Fibroblast of skin of abdomen (primary cell): ENCODE measurements at regions not wholly inside any gene's neighbourhood (a gene's known extent, or its start where the extent isn't known, plus 50 kb on each side); places are given as distances from the start of the nearest gene placed in this dataset.
"Not testable (repeated sequence)": the region's sequence is repeated elsewhere in the genome, so short reads cannot be mapped to it uniquely, and the experiment has no call there.

Experiments
- DNase-seq: peaks from one replicate; pipeline ENCODE4 v3.0.0-alpha.2; 2013

- DNase-seq = no peak
Measured at GRCh38 chr6:14501240-14501639, 383.7 kb downstream of the CD83 start.

DNA sequence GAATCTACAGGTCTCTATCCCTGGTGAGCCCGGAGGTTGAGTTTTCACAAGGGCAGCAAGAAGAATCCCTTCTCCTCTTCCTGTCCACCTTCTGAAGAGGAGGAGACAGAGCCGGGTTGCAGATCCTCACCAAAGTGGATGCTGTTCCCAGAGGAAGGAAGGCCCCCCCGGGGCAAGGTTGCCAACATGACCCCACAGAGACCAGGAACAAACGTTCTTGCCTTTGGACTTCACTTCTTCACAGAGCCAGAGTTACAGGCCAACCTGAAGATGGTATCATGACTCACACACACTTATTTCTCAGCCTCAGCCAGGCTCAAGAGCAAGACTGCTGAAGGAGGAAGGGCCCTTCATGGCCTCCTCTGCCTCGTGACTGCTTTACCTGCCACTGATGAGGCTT is 384.3 kb downstream of the CD83 start:
- DNase-seq = no peak

DNA sequence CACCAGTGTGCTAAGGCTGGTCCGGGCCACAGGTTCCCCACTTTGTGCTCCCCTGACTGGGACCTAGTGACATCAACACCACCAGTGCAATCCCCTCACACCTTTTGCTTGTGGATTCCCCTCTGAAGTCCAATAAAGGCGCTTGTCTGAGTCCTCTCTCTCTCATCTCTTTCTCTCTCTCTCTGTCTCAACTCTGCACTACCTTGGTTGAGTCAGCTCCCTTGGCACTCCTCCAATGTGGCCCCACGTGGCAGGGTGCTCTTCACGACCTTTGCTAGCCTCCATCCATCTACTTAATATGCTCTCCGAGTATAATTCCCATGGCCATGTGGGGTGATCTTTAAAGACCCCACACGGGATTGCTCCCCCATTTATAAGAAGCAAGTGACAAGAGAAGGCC is 385.0 kb downstream of the CD83 start:
- no peak for DNase-seq

DNA sequence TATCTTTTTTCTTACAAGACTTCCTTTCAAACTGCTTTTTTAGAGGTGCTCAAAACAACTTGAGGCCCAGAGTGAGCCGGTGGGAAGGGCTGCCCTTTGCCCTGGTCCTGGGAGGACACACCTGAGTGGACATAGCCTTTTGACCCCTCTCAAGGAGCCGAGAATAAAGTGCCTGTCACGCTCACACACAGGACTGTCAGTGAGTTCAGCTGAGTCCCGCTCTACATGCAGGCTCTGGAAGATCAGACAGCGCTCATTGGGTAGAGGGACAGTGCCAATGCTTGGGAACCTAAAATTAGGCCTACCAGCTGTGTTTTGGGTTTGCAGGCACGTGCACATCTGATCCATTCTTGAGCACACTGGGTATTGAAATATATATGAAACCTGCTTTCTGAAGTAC is 387.8 kb downstream of the CD83 start:
- DNase-seq = no peak

GRCh38 chr6:14506656-14507246 is 389.2 kb downstream of the CD83 start:
- no peak for DNase-seq

DNA sequence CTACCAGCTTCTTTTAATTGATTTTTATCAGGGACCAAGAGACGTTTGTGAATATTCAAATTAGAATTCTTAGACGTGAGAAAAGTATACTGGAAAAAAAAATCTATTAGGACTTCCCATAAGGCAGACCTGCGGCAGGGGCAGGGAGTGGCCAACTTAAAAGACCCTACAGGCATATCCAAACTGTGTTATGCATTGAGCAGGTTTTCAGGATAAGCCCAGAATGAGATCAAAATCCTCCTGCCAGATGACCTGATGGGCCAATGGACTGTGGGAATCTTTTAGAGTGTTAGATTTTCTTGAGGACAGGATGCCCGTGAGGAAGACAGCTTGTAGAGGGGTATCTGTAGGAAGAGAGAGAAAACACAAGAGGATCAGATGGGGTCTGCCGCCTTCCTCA is 391.5 kb downstream of the CD83 start:
- no peak for DNase-seq

DNA sequence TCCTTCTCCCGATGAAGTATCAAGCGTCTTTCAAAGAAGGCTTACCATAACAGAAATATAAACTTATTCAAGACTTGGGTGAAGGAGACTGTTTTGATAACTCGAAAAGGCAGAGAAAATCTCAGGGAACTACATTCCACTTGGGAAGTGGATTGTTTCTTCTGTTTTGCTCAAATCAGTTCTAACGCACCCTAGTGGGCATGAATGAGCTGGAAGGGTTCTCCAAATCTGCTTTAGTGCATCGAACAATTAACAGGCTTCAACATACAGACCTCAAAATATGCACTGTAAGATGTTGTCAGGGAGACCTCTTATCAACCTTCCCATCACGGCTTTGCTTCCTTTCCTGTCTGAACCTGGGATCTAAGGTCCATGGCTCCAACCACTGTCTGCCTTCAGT is 392.5 kb downstream of the CD83 start:
- no peak for DNase-seq

- DNase-seq = no peak
Measured at GRCh38 chr6:14511061-14511586, 393.6 kb downstream of the CD83 start.

GRCh38 chr6:14512246-14512645 is 394.7 kb downstream of the CD83 start:
- DNase-seq = no peak

- peak; percentile 42 for DNase-seq
Measured at GRCh38 chr6:14513496-14514393, 396.2 kb downstream of the CD83 start.

DNA sequence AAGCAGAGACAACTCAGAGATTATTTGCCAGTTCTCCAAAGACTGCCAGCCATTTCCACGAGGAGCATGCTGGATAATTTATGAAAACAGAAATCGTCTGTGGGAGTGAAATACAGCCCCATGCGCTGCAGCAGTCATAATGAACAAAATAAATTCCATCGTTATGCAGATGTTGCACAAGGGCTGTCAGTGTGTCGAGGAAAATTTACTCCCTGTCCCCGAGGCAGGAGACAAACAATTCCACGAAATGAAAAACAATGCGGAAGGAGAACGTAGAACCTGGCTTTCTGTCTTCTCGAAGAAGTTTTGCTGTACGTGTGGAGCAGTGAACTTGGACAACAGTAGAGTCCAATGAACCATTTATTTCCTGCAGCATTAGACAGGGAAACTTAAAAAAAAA is 399.4 kb downstream of the CD83 start:
- no peak for DNase-seq

DNA sequence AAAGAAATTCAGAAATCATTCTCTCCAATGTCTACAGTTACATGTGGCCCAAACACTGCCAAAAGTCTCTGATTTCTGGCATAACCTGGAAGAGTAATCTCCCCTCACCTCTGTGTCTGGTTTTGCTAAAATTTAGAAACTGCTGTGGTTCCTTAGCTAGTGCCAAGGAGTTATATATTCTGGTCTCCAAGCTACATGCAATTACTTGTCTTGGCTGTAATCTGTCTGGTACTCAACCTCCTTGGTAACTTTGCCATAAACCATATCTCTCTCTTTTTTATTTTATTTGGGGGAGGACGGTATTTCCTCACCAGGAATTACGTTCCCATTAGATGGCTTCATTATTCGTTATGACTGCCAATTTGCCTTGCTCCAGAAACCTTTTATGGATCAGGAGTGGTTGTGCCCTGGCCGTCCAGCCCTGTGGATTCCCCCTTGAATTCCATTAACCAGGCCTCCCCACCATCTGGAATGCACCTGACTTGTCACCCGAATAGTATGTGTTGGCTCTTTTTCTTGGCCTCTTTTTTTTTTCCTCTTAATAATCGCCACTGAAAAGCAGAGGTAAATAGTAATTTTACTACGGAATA is 400.0 kb downstream of the CD83 start:
- DNase-seq = peak; percentile 40

DNA sequence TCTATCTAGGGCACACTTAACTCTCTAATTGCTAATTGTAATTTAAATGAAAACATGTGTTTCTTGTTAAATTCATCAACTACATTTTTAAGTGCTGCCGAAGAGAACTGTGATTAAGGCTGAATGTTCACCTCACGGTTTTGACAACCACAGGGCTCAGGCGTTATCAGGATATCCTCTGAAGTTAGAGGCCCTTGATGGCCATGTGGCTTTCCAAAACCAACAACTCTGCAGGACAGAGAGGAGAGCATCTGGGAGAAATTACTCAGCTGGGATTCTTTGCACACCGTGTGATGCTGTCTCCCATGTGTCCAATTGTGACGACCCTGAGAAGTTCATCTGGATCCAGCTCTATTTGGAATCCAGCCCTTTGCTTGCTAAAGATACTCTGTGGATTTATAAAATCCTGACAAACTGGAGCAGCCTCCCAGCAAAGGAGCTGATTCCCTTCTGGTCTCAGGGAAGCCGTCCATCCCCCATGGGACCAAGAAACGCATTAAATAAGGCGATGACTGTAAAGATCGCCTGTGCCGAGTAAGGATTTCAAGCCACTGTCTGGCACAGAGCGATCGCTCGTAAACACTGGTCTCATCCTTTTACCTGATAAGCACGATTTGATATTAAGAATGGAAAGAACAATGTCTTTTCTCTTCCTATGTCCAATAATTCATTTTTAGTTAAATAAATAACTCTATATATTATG is 401.1 kb downstream of the CD83 start:
- DNase-seq = peak; percentile 68

GRCh38 chr6:14520029-14520428 is 402.5 kb downstream of the CD83 start:
- no peak for DNase-seq

DNA sequence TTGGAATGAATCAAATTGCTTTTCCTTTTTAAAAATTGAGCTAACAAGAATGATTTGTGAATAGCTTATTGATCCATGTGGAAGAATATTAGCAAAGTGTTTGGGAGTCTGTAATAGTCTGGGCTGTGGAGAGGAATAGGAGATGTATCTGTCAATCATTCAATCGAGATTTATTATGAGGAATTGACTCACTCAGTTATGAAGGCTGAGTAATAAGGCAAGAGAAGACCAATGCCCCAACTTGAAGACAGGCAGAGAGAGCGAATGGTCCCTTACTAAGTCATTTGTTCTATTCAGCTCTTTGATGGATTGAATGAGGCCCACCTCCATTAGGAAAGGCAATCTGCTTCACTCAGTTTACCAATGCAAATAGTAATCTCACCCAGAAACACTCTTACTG is 403.0 kb downstream of the CD83 start:
- DNase-seq = no peak

DNA sequence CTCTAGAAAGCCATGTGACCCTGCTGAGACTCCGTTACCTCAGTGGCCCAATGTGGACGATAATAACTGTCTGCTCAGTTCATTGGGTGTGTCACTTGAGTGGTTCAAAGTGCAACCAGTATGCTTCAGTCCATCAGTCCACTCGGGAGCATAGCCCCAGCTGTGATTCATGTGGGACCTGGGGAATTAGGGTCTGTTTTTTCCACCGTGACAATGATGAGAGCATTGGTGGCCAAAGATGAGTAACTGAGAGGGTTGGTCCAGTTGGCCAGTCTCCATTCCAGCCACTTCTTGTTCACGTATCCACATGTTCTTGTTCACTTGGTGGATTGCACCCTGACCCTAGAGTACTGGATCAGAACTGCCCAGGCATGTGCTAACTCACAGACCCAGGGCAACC is 403.6 kb downstream of the CD83 start:
- no peak for DNase-seq

DNA sequence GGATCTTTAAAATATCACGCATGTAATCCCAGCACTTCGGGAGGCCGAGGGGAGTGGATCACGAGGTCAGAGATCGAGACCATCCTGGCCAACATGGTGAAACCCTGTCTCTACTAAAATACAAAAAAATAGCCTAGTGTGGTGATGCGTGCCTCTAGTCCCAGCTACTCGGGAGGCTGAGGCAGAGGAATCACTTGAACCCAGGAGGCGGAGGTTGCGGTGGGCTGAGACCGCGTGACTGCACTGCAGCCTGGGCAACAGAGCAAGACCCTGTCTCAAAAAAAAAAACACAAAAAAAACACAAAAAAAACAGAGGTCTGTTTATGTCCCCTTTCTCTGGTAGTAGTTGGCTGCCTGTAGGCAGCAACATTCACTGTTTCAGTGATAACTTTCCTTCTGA is 404.3 kb downstream of the CD83 start:
- DNase-seq = not testable (repeated sequence)

- DNase-seq = peak; percentile 69
Measured at GRCh38 chr6:14524319-14524718, 406.7 kb downstream of the CD83 start.

GRCh38 chr6:14530385-14530784 is 412.8 kb downstream of the CD83 start:
- DNase-seq = no peak

DNA sequence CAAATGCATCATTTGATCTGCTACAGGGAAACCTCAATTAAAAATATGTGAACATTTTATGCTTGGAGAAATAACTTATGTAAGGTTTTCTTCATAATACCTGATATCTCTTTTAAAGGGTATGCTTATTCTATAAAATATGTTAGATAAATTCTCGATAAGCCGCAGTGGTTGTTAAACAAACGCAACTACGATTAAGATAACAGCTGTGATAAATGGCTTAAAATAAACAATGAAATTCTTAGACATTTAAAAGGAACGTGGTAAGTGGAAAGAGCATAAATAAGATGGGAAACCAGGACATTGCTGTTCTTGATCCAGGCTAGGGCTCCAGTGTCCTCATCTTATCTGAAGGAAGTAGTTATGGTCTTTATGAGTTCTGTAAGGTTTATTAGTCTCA is 415.9 kb downstream of the CD83 start:
- DNase-seq = no peak

DNA sequence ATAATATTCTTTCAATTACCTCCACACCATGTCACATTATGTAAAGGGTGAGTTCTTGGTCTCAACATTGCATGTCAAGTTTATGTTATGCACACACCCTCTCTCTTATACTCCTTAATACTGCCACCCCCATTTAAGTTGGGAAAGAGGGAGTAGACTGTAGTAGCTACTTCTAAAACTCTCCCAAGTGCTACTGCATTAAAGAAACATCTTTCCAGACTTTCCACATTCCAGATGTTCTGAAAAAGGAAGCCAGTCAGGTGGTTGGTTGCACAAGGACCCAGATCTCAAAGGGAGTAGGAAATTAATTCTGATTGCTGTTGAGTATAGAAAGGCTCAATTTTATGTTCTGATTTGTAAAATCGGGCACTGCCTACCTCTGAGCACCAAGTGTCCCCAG is 419.5 kb downstream of the CD83 start:
- DNase-seq = no peak

- DNase-seq = no peak
Measured at GRCh38 chr6:14540276-14540675, 422.7 kb downstream of the CD83 start.
